ENCODE measurements at regions not wholly inside any gene's neighbourhood (a gene's known extent, or its start where the extent isn't known, plus 50 kb on each side); places are given as distances from the start of the nearest gene placed in this dataset.
"Not testable (repeated sequence)": the region's sequence is repeated elsewhere in the genome, so short reads cannot be mapped to it uniquely, and the experiment has no call there.

DNA sequence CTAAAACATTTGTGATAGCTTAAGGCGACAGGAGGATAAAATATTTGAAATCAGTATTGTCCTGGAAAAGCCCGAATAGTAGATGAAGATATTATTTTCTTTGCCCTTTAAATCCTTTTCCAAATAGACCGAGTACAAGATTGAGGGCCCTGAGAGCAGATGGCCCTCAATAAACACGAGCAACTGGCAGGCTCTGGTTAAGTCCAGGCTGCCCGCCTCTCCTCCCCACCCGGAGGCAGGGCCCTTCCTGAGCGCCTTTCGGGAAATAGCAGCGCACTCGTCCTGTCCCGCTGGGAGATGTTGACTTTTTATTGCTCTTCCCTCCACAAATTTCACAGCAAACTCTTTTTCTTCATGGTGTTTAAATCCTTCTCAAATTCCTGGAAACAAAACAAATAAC is 50.8 kb upstream of the MAX start:
- no peak for DNase-seq

DNA sequence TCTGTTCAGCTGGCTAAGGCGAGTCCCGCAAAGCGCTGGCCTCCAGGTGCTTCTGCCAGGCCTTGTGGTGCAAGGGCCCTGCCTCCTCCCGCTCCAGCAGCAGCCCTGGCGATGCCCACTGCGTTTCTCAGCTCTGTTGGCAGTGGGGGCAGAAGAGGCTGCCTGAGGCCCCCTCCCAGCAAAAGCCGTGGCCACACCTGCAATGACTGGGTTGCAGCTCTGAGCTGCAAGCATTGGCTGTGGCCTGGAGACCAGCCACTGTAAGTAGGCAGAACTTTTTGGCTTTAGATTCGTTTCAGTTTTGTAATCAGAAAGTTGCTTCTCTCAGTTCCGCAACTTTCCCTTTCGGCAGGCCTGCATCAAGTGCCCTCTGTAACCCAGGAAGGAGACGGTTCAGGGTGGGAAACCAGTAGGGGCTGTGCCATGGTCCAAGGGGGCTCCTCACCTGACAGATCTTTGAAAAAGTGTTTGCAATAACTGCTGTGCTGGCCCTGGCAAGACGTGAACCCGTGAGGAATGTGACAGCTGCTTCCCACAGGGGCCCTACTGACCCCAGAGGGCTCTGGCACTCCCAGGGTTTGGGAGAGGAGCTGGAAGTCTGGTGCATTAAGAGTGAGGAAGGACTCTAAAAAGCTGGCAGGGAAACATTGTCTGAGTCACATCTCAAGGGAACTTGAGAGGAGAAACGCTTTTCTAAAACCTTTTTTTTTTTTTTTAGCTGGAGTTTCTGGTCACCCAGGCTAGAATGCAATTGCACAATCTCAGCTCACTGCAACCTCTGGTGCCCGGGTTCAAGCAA is 54.5 kb upstream of the MAX start:
- no peak for DNase-seq

DNA sequence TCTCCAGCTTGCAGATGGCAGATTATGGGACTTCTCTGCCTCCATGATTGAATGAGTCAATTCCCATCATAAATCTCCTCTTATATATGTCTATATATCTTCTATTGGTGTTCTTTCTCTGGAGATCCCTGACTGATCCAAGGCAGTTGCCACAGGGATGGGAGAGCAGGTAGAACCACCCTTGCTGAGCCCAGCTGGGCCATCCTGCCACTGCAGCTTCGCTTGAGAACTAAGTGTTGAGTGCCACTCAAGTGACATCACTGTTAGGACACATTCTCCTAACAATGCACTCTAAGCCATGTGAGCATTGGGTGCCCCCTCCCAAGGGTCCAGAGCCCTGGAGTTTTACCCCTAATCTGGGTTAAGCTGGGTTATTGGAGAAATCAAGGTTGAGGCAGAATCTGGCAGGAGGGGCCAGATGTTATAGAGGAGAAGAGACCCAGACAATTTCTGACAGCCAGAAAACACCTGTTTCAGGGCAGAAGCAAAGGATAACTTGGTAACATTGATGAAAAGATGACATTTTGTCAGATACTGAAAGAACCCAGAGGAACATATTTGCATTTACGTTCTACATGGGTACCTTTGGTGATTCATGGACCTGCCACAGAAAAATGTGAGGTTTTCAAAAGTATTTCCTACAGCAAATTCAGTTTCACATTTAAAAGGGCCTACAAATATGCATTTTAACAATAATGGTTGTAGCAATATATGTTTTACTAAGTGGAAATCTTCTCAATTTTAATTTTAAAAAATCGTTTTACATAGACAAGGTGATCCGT is 57.2 kb upstream of the MAX start:
- no peak for DNase-seq

DNA sequence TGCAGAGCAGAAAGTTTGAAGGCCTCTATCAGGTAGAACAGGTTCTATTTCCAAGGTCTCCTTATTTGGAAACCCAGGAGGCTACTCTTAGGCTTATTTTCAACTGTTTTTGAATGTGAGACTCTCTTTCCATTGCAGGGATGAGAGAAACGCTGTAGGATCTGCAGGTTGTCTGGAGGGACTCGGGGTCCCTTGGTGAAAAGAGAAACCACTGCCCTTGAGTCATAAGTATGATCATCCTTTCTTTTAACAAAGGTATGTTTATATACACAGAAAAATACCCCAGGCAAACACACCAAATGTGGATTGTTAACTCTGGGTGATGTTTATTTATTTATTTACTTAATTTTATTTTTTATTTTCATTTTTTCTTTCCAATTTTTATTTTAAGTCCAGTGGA is 57.8 kb upstream of the MAX start:
- DNase-seq, result no peak

DNA sequence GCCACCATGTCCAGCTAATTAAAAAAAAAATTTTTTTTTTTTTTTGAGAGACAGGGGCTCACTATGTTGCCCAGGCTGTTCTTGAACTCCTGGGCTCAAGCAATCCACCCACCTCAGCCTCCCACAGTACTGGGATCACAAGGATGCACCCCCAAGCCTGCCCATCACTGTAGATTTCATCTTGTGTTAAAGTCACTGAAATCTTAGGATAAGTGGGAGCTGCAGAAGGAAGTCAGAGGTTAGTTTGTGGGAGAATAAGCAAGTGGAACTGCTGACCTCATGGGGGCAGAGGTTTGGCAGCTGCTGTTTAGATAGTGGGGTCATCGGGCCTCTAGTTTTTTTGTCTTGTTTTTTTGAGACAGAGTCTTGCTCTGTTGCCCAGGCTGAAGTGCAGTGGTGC is 59.7 kb upstream of the MAX start:
- DNase-seq, result no peak

DNA sequence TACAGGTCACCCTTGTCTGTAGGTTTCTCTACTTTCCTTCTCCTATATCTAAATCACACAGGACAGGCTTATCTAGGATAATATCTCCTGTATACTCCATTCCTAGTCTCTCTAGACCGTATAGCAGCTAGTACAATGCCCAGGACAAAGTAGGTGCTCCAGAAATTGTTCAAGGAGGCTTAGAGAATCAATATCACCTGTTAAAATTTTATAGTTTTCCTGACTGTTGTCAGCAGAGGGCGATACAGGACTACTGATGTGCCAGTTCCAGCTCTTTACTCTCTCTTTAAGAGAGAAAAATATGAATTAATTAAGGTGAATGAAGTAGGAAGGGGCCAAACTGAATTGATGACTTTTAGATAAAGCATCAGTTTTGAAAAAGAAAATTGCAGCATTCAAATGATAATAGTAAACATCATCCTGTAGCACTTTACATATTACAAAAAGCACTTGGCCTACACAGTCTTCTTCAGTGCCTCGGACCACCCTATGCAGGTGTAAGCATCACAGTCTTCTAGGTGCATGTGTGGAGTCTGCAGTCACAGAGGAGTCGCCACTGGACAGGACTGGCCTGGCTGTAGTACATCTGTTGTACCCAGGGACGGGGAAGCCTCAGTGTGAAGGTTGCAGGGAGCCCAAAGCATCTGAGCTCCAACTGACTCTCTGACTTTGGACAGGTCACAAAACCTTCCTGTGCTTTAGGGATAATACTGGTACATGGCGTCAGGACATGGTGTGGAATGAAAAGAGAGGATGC is 61.9 kb upstream of the MAX start:
- DNase-seq, result no peak

DNA sequence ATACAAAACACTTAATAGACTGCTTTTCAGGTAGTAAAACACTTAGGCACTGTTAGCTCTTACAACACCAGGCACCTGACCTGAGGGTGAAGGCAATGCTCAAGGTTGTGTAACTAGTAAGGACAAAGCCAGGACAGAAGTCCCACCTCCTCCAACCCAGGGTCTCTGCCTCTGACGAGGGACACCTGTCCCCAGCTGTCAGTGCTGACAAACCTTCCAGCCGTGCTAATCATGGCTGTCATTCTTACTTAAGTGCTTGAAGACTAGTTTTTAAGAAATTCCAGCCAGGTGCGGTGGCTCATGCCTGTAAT is 62.5 kb upstream of the MAX start:
- DNase-seq, result no peak

DNA sequence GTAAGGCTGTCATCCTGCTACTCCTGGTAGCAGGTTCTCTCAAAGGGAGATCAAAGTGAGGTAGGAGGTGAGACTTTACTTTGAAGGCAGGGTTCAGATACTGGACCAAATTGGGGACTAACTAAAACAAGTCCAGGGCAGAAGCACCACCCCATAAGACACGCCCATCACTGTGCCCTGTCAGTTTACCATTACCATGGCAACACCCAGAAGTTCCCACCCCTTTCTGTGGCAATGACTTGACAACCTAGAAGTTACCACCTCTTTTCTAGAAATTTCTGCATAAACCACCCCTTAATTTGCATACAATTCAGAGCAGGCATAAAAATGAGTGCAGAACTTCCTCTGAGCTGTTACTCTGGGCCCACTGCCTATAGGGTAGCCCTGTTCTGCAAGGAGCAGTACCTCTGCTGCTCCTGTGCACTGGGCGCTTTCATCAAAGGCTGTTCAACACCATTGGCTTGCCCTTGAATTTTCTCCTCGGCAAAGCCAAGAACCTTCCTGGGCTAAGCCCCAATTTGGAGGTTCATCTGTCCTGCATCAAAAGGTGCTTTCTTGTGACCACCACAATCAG is 64.8 kb upstream of the MAX start:
- no peak for DNase-seq

DNA sequence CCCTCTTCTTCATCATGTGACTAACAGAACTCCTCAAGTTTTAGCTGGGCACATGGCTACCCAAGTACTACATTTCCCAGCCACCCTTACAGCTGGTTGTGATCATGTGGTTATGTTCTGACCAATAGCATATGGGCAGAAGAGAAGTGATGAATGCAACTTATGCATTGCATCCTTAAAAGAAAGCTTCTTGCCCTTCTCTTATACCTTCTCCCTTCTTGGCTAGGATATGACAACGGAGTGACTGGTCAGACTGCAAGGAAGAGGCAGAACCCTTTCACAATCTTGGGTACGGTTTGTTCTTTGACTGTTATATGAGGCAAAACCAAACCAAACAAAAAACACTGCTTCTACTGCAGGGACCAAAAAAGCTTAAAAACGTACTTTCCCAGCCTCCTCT is 66.5 kb upstream of the MAX start:
- DNase-seq, result no peak

DNA sequence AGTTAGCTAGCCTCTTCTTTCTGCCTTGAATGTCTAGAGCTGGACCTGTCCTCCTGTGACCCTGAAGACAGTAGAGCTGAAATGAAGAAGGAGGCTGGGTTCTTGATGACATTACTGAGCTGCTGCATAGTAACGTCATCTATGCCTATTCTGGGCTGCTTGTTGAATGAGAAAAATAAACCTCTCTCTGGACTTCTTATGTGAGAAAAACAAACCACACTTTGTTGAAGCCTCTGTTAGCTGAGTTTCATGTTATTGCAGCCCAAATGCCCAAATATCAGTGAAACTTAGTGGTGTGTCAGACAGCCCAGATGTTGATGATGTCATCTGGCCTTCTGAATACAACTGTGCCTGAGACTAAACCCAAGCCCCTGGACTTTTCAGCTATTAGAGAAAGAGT is 67.0 kb upstream of the MAX start:
- DNase-seq, result no peak

DNA sequence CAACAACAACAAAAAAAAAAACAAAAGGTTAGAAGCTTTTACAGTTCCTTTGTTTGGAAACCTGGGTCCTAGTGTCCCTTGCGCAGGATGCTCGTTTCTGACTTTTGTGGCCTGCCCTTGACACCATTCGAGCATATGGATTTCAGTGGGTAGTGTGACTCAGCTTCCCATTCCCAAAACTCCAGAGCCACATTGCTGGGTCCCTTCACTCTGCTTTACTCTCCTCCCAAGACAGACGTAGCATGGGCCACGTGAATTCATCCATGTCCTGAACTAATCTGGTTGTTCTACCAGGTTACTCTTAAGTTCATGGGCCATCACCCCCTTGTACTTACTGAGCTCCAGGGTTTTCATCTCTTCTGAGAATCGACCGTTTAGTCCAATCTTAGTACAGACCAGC is 68.0 kb upstream of the MAX start:
- no peak for DNase-seq

DNA sequence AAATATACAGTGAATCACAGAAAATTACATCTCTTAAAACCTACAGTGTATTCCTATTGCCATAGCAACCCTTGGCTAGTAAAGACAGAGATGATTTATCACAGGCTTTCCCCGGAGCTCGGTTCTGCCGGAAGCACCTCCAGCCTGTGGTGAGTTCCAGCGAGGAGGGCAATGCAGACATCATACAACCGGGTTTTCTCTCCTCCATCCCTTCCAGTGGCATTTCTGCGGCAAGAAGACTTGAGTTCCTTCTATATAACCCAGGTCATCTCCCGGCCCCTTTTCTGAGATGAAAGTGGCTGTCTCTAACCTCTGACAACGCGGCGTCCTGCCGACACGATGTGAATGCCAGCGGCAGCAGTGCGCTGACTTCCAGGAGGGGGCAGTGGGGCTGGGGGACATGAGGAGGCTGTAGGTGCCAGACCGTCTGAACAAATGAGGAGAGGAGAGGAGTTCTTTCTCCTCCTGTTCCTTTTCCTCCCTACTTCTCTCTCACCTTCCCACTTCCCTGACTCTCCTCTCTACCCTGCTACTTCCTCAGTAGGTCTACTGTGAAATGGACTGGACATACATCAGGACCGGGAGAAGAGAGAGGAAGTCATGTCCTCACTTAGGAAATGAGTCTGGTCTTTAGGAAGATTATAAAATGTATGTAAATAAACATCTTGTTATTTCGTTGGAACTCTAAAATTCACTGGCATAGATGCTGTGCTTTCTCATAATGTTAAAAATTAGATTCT is 68.6 kb upstream of the MAX start:
- DNase-seq, result peak; percentile 62

DNA sequence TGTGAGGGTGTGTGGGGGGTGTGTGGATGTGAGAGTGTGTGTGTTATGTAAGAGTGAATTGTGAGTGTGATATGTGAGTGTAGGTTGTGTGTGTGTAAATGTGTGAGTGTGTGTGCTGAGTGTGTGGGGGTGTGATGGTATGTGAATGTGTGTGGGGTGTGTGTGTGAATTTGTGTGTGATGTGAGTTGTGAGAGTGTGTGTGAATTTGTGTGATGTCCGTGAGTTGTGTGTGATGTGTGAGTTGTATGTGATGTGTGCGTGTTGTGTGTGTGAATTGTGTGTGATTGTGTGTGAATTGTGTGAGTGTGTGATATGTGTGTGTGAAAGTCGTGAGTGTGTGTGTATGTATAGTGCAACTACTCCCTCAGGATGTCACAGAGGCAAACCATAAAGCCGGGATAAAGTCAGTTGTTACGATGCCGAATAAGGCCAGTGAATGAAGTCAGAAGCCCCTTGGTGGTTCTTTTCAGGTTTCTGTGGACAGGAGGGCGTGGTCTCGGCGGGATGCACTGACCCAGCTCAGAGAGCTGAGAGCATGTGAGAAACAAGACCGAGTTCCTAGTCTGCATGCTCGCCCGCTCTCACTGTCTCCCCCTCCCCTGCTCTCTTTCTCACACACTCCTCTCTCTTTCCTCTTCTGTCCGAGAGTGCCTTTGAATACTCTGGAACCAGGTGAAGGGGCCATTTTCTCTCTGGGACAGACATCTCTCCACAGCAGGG is 71.8 kb upstream of the MAX start:
- DNase-seq, result peak; percentile 60

DNA sequence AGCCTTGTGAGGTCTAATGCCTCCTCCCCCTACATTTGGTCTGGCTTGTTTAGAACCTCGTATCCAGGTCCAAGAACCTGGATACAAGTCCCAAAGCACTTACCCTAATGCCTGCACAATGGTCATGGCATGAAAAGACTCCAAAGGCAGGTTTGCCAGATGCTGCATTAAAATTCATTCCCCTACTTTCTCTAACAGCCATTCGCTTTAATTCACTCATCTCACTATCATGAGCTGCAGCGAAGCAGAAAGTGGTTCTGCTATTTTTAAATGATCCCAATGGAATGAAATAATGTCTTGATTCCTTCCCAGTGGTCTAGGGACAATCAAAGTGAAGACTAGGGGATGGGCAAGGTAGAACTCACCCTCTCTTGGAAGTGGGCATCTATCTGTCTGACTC is 72.5 kb upstream of the MAX start:
- no peak for DNase-seq

DNA sequence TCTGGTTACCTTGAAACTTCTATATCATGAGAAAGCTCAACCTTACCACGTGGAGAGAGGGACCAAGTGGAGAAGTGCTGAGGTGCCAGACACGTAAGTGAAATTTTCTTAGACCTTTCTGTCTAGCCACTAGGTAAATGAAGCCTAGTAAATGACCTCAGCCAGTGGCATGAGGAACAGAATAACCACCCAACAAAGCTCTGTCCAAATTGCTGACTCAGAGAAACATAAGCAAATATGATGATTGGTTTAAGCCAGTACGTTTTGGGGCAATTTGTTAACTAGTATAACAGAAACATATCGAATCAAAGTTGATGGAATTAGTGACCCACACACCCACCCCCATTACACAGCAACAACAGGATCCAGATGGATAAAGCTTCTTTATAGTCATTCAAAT is 75.2 kb upstream of the MAX start:
- no peak for DNase-seq

DNA sequence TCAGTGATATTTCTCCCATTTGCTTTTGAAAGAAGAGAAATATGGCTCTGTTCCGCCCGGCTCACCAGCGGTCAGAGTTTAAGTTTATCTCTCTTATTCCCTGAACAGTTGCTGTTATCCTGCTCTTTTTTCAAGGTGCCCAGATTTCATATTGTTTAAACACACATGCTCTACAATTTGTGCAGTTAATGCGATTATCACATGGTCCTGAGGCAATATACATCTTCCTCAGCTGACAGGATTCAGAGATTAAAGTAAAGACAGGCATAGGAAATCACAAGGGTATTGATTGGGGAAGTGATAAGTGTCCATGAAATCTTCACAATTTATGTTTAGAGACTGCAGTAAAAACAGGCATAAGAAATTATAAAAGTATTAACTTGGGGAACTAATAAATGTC is 76.9 kb upstream of the MAX start:
- DNase-seq, result not testable (repeated sequence)

DNA sequence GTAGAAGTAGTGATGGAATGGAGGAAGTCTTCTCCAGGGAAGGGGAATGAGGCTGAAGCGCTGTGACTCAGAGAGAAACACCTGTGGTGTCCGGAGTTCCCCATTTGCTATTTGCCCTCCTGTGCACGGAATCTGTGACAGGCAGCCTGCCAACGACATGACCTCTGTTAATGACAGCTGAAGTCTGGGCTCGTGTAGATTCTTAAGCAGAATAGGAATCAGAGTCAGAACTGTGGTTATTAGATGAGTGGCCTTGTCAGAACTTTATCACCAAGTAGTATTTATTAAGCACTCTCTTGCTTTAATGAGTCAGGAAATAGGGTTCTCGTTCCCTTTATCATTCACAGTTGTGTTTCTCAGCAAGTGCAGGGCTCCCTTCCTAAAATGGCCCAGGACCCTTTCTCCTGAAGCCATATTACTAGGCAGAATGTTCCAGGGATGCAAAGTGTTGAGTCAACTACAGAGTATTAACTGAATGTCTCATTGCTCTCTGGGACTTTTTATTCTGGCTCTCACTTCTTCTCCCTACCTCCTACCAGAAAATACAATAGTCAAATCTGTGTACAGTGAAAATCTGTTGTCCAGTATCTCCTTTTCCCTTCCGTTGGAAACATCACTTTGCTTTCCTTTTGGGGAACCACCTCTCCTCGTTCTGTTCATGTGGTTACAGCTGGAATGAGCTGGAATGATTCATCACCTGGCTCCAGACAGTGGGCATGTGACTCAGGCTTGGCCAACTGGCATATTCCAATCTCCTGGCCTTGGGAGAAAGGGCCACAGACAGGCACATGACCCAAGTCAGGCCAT is 77.8 kb upstream of the MAX start:
- DNase-seq, result no peak

DNA sequence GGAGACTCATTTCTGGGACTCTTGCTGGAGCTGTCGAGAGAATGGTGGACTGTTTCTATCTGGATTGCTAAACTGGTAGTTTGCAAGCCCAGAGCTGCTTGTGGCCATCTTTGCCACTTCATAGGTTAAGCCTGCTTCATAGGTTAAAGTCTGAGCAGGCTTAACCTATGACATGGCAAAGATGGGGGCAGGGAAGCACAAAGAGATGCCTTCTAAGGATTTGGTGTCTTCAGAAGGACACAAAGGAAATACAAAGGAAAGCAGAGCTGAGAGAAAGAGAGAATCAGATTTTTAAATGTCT is 78.4 kb upstream of the MAX start:
- no peak for DNase-seq

DNA sequence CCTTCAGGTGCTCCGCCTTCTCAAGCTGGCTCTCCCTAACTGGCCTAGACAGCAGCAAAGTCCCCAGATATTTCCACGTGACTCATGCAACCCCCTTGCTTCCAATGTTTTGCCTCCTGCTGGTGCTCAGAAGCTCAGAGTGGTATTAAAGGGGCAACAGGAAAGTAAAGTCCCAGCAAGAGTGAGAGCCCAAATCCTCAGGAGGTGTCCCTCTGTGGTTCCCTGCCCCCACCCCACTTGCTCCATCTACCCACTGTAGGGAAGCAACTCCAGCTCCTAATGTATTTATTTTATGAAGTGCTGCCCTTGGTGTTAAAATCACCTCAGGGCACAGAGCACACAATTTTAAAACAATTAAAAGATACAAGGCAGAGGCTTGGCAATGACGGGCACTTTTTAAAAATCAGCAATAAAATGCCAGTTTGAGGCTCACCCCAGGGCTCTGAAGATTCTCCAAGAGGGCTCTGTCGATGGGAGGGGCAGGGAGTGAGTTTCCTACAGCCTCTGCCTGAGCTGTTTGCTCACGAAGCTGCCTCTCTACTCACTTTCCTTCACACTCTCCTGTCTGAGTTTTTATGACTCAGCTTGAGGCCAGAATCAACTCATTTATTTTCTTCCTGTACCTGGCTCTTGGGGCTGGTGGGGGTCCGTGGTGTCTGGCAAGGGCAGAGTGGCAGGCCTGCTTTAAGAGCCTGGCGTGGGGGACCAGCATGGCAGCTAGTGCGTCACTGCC is 81.9 kb upstream of the MAX start:
- DNase-seq, result no peak

DNA sequence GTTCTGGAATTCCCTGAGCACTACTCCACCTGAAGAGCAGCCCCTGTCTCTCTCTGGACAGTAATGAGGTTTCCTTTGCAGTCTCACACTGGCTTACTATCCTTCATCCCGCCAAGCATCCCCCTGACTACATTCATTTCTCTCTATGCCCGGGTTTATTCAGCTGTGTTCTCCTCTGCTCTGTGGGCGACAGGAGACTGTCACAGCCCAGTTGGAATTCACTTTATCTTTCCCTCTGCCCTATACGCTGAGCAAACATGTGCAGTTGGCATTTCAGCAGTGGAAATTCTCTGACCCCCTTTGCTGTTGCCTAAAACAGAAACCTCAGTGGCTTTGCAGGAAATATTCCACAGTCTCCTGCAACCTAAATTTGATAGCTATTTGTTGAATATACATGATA is 83.5 kb upstream of the MAX start:
- no peak for DNase-seq

DNA sequence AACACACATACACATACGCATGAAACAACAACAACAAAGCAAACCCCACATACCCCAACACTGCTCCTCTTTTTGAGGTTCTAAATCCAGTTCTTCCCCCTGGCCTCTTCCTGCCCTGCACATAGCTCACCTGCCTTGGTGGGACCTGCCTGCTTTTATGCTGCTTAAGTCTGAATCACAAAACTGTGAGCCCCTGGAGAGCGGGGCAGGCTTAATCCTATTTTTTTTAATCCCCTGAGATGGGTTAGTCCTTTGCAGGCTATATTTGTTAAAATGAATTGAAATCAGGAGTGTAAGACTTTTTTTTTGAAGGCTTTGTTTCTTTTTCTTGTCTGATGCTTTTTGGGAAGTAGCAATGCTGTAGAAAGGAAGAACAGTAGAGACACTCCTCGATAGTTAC is 84.6 kb upstream of the MAX start:
- no peak for DNase-seq
